Fibroblast of gingiva (primary cell): ENCODE measurements at regions not wholly inside any gene's neighbourhood (a gene's known extent, or its start where the extent isn't known, plus 50 kb on each side); places are given as distances from the start of the nearest gene placed in this dataset.
"Not testable (repeated sequence)": the region's sequence is repeated elsewhere in the genome, so short reads cannot be mapped to it uniquely, and the experiment has no call there.

Experiments
- DNase-seq: peaks from one replicate; pipeline ENCODE4 v3.0.0-alpha.2; 2011; ENCODE audit warnings: low read depth

GRCh38 chr13:69092615-69093322 lies 1014.9 kb upstream of the ATXN8OS start:
- DNase-seq, result no peak

GRCh38 chr13:69077267-69077666 lies 1030.4 kb upstream of the ATXN8OS start:
- DNase-seq, result no peak

DNA sequence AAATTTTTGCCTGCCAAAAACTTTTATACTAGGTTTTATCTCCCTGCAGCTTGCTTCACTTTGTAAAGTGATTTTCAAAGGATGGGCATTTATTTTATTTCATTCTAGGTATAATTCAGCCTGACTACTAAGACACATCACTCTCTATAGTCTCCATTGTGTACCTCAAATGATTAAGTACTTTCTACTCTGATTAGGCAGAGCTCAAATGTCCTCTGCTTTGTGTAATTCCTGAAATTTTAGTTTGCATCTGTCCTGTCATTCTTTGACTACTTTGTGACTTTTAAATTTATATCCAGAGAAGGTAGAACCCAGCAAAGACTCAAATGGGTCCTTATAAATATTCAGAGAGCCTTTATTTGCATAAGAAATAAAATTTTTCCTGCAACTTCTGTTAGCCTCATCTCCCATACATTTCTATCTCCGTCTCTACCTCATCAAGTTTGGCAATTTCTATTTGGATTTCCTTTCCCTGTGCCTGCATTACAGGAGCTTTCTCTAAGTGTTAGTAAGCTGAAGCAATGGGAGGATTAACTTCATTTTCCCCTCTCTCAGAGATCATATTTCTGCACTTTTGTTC lies 1038.0 kb upstream of the ATXN8OS start:
- no peak for DNase-seq

DNA sequence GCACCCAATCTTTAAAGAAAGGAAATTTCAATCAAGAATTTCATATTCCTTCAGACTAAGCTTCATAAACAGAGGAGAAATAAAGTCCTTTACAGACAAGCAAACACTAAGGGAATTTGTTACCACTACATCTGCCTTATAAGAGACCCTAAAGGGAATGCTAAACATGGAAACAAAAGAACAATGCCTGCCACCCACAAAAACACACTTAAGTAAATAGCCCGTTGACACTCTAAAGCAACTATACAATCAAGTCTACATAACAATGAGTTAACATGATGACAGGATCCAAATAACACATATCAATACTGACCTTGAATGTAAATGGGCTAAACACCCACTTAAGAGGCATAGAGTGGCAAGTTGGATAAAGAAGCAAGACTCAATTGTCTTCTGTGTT lies 1056.9 kb upstream of the ATXN8OS start:
- no peak for DNase-seq

GRCh38 chr13:69044629-69045028 lies 1063.0 kb upstream of the ATXN8OS start:
- DNase-seq, result no peak

- DNase-seq, result no peak
Observed at GRCh38 chr13:69040898-69041297, 1066.7 kb upstream of the ATXN8OS start.

GRCh38 chr13:69035771-69036170 lies 1071.9 kb upstream of the ATXN8OS start:
- DNase-seq, result no peak

DNA sequence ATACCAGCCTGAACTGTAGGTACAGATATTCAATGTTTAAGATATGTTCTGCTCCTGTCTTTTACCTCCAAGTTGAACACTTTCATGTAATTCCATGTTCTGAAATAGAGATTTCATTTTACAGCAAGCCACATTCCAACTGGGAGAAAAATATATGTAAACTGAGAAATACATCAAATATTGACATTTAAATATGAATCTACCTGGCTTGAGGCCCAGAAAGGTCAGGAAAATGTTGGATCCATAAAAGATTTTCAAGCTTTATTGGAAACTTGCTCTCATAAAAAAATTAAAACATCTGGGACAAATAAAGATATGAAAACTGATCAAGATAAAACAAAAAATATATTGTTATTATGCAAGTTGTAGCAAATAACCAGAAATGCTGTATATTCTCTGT lies 1078.7 kb upstream of the ATXN8OS start:
- no peak for DNase-seq

GRCh38 chr13:69020120-69020519 lies 1087.5 kb upstream of the ATXN8OS start:
- DNase-seq, result no peak

DNA sequence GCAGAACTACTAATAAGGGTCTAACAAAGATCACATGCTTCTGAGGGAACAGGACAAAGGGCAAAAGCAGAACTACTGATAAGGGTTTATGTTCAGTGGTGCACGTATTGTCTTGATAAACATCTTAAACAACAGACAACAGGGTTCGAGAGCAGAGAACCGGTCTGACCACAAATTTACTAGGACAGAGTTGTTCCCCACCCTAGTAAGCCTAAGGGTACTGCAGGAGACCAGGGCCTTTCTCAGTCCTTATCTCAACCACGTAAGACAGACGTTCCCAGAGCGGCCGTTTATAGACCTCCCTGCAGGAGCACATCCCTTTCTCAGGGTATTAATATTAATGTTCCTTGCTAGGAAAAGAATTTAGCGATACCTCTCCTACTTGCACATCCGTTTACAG lies 1089.5 kb upstream of the ATXN8OS start:
- DNase-seq, result not testable (repeated sequence)

GRCh38 chr13:69010789-69011188 lies 1096.8 kb upstream of the ATXN8OS start:
- no peak for DNase-seq

DNA sequence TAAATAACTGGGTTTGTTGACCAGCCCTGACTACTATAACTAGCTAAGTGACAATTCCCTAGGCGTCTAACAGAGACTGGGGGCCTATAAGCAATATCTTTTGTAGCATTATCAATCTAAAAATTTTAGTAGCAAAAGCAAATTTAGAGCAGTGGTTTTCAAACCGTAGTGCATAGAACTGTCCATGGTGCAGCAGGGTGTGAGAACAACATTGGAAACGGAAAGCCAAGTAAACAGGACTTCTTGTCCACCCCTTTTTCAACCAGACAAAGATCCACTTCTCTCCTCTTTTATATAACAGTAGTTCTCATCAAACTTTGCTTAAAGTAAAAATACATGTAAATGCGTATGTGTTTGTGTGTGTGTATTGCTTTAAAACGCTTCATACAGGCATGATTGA lies 1099.1 kb upstream of the ATXN8OS start:
- DNase-seq, result no peak

- DNase-seq, result no peak
Observed at GRCh38 chr13:68998056-68998455, 1109.6 kb upstream of the ATXN8OS start.

GRCh38 chr13:68996668-68997025 lies 1111.0 kb upstream of the ATXN8OS start:
- DNase-seq, result no peak

DNA sequence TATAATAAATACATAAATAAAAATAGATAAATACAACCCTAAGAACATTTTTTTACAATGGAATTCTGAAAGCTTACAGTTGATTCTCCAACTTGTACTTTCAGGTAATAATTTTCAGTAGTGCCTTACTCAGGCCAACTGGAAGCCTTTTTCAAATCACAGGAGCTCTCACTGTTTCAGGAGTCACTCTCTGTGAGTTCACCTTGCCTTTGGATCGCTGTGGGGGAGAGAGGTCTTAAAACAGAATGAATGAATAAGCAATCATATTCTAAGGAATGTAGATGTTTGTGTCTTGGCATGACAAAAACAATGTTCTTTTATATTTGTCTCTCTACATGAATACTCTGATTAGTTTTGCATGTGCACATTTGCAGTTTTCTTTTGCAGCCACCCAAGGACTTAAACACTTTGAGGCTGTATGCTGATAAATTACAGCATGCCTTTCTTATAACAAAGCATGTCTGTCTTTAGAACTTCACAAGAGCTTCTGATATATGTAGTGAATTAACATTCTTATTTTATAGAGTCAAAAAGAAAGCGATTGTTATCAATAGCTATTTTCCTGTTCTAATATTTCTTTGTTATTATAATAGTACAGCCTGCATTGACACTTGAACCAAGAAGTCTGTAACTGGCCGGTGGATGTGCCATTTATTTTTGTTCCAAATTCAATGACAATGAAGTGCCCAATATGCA lies 1111.5 kb upstream of the ATXN8OS start:
- no peak for DNase-seq

GRCh38 chr13:68993154-68993553 lies 1114.5 kb upstream of the ATXN8OS start:
- no peak for DNase-seq

- no peak for DNase-seq
Observed at GRCh38 chr13:68988176-68988575, 1119.5 kb upstream of the ATXN8OS start.

DNA sequence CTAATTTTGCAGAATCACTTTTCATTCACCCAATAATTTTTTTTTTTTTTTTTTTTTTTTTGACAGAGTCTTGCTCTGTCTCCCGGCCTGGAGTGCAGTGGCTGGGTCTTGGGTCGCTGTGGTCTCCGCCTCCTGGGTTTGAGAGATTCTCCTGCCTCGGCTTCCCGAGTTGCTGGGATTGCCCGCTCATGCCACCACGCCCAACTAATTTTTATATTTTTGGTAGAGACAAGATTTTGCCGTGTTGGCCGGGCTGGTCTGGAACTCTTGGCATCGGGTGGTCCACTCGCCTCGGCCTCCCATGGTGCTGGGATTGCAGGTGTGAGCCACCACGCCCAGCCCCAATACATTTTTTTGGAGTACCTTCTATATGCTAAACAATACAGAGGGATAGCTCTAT lies 1120.0 kb upstream of the ATXN8OS start:
- DNase-seq, result no peak

- no peak for DNase-seq
Observed at GRCh38 chr13:68984688-68985319, 1122.8 kb upstream of the ATXN8OS start.

- DNase-seq, result no peak
Observed at GRCh38 chr13:68982961-68983619, 1124.5 kb upstream of the ATXN8OS start.

- DNase-seq, result no peak
Observed at GRCh38 chr13:68976287-68976686, 1131.3 kb upstream of the ATXN8OS start.

DNA sequence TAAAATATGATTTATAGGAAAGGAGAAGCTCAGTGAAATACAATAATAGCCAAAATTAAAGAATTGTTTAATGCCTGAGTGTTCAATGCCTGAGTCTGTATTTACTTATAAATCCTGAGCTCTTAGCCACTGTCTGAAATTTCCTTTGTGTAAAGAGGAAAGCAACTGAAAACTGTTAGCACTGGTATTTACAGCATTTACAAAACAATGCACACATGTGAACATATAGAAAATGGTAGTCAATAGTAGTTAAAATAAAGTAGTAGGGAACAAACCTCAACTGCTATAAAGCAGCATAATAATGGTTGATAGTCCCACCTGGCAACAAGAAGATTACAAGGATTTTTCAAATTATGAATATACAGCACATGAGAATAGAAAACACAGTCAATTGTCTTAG lies 1137.1 kb upstream of the ATXN8OS start:
- DNase-seq, result no peak

GRCh38 chr13:68948586-68948985 lies 1159.0 kb upstream of the ATXN8OS start:
- no peak for DNase-seq
